GM18951 (cell line): ENCODE measurements at regions not wholly inside any gene's neighbourhood (a gene's known extent, or its start where the extent isn't known, plus 50 kb on each side); places are given as distances from the start of the nearest gene placed in this dataset.

Experiments used
- POLR2A ChIP-seq: IDR thresholded peaks from 4 replicates; pipeline ENCODE4 v1.6.1; 2011; ENCODE audit warnings: mild to moderate bottlenecking; ENCODE audit not compliant: insufficient read length, insufficient read depth; ENCODE audit errors: extremely low read depth
- in situ Hi-C: fragments of 300-500 bp; cut with MboI; formaldehyde crosslinking; loops from one replicate; pipeline ENCODE4 v1.12.0; 2022; ENCODE audit warnings: low sequenced_read_pairs, mixed read lengths, inconsistent platforms; ENCODE audit not compliant: unreplicated experiment

GRCh38 chr3:72295276-72295961 is 510.5 kb upstream of the PROK2 start:
- TF ChIP-seq POLR2A = no peak
- in situ Hi-C loops = no loop called here

- in situ Hi-C loops = no loop called here
- TF ChIP-seq POLR2A = no peak
Observed at GRCh38 chr3:72290859-72291638, 506.1 kb upstream of the PROK2 start.

- TF ChIP-seq POLR2A = no peak
- in situ Hi-C loops = no loop called here
Observed at GRCh38 chr3:72289692-72290071, 504.7 kb upstream of the PROK2 start.

- in situ Hi-C loops = no loop called here
- TF ChIP-seq POLR2A = no peak
Observed at GRCh38 chr3:72288955-72289691, 504.2 kb upstream of the PROK2 start.

GRCh38 chr3:72287956-72288355 is 503.0 kb upstream of the PROK2 start:
- in situ Hi-C loops = no loop called here
- no peak for TF ChIP-seq POLR2A

- in situ Hi-C loops = no loop called here
- no peak for TF ChIP-seq POLR2A
Observed at GRCh38 chr3:72285502-72285901, 500.6 kb upstream of the PROK2 start.

- in situ Hi-C loops = no loop called here
- TF ChIP-seq POLR2A = no peak
Observed at GRCh38 chr3:72284471-72284870, 499.5 kb upstream of the PROK2 start.

- in situ Hi-C loops = no loop called here
- TF ChIP-seq POLR2A = no peak
Observed at GRCh38 chr3:72282918-72283317, 498.0 kb upstream of the PROK2 start.

- no peak for TF ChIP-seq POLR2A
- in situ Hi-C loops = no loop called here
Observed at GRCh38 chr3:72281551-72281950, 496.6 kb upstream of the PROK2 start.

- in situ Hi-C loops = no loop called here
- no peak for TF ChIP-seq POLR2A
Observed at GRCh38 chr3:72280876-72281275, 495.9 kb upstream of the PROK2 start.

GRCh38 chr3:72279631-72280041 is 494.7 kb upstream of the PROK2 start:
- in situ Hi-C loops = no loop called here
- no peak for TF ChIP-seq POLR2A

GRCh38 chr3:72279068-72279604 is 494.2 kb upstream of the PROK2 start:
- no peak for TF ChIP-seq POLR2A
- in situ Hi-C loops = no loop called here

GRCh38 chr3:72278349-72279067 is 493.6 kb upstream of the PROK2 start:
- in situ Hi-C loops = no loop called here
- no peak for TF ChIP-seq POLR2A
